GM06990 (cell line): ENCODE measurements at regions not wholly inside any gene's neighbourhood (a gene's known extent, or its start where the extent isn't known, plus 50 kb on each side); places are given as distances from the start of the nearest gene placed in this dataset.

Source experiments
- DNase-seq: peaks from one replicate; pipeline ENCODE4 v3.0.0-alpha.2; 2011; ENCODE audit not compliant: insufficient read length; ENCODE audit errors: extremely low read depth
- H3K27me3 ChIP-seq: replicated peaks from 2 replicates; pipeline ENCODE4 v1.6.0; 2011; ENCODE audit warnings: low read length; ENCODE audit not compliant: control insufficient read depth, insufficient read depth
- H3K36me3 ChIP-seq: 2 replicates; pipeline ENCODE4 v1.5.1; 2011; ENCODE audit warnings: low read length; ENCODE audit not compliant: control insufficient read depth, insufficient read depth
- H3K4me3 ChIP-seq: replicated peaks from 2 replicates; pipeline ENCODE4 v1.5.1; 2011; ENCODE audit warnings: low read depth, mild to moderate bottlenecking, control low read depth, low read length
- CTCF ChIP-seq: IDR thresholded peaks from 2 replicates; pipeline ENCODE4 v1.5.1; 2011; ENCODE audit warnings: low read length, control low read depth, mild to moderate bottlenecking, inconsistent platforms; ENCODE audit not compliant: insufficient read depth, poor library complexity, severe bottlenecking

GRCh38 chr13:86368924-86369323 lies 569.7 kb upstream of the SLITRK6 start:
- no peaks in the 10 kb centered on the region for H3K27me3 ChIP-seq
- no peak for DNase-seq
- H3K4me3 ChIP-seq, result no peak overlapping the region
- H3K36me3 ChIP-seq, result no peaks in the 10 kb centered on the region
- TF ChIP-seq CTCF, result no peak

- DNase-seq, result no peak
- no peak overlapping the region for H3K4me3 ChIP-seq
- no peaks in the 10 kb centered on the region for H3K27me3 ChIP-seq
- no peak for TF ChIP-seq CTCF
- H3K36me3 ChIP-seq, result no peaks in the 10 kb centered on the region
These were observed 578.2 kb upstream of the SLITRK6 start for GRCh38 chr13:86377451-86377850.

- DNase-seq, result no peak
- no peaks in the 10 kb centered on the region for H3K36me3 ChIP-seq
- no peak for TF ChIP-seq CTCF
These were observed 579.4 kb upstream of the SLITRK6 start for GRCh38 chr13:86378628-86379027.

GRCh38 chr13:86383151-86383550 lies 583.9 kb upstream of the SLITRK6 start:
- DNase-seq, result no peak
- no peak overlapping the region for H3K4me3 ChIP-seq
- H3K36me3 ChIP-seq, result no peaks in the 10 kb centered on the region
- TF ChIP-seq CTCF, result no peak
- H3K27me3 ChIP-seq, result no peaks in the 10 kb centered on the region

More at GRCh38 chr13:86378628-86379027, 579.4 kb upstream of the SLITRK6 start:
- H3K4me3 ChIP-seq, result no peak overlapping the region
- no peaks in the 10 kb centered on the region for H3K27me3 ChIP-seq

- no peaks in the 10 kb centered on the region for H3K27me3 ChIP-seq
- DNase-seq, result no peak
- H3K4me3 ChIP-seq, result no peak overlapping the region
- TF ChIP-seq CTCF, result no peak
- H3K36me3 ChIP-seq, result no peaks in the 10 kb centered on the region
These were observed 584.3 kb upstream of the SLITRK6 start for GRCh38 chr13:86383561-86383960.

GRCh38 chr13:86397635-86398034 lies 598.4 kb upstream of the SLITRK6 start:
- H3K36me3 ChIP-seq, result no peaks in the 10 kb centered on the region
- no peak for TF ChIP-seq CTCF
- H3K4me3 ChIP-seq, result no peak overlapping the region
- no peak for DNase-seq
- no peaks in the 10 kb centered on the region for H3K27me3 ChIP-seq
